ENCODE measurements at regions not wholly inside any gene's neighbourhood (a gene's known extent, or its start where the extent isn't known, plus 50 kb on each side); places are given as distances from the start of the nearest gene placed in this dataset.

DNA sequence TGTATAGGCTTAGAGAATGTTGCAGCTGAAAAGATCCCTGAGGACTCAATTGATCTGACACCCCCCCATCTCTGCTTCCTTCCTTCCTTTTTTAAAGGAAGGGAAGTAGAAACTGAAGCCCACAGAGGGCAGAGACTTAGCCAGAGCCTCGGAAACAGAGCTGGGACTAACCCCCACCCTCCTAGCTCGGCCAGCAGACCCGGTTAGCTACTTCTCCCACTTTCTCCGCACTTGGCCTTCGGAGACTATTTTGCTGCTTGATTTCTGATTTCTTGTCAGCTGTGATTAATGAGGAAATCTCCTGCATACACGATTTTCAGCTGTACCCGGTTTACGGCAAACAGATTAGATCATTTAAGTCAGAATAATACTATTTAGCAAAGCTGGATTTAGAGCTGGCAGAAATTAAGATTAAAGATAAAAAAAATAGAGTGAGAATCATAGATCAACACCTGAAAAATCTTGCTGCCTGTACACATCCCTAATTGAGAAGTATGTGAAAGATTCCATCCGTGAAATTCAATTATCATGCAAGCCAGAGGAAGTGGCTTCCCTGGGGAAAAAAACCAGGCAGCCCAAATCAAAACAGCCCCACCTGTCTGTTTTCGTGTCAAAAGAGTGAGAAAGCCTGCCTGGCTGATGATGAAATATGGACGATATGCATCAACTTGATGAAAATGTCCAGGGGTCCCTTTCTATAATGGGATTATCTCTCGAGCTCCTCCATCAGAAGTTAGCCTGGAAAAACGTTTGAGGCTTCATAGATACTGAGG, 159.5 kb upstream of the SHB start:
- TF ChIP-seq, protein P1, sequence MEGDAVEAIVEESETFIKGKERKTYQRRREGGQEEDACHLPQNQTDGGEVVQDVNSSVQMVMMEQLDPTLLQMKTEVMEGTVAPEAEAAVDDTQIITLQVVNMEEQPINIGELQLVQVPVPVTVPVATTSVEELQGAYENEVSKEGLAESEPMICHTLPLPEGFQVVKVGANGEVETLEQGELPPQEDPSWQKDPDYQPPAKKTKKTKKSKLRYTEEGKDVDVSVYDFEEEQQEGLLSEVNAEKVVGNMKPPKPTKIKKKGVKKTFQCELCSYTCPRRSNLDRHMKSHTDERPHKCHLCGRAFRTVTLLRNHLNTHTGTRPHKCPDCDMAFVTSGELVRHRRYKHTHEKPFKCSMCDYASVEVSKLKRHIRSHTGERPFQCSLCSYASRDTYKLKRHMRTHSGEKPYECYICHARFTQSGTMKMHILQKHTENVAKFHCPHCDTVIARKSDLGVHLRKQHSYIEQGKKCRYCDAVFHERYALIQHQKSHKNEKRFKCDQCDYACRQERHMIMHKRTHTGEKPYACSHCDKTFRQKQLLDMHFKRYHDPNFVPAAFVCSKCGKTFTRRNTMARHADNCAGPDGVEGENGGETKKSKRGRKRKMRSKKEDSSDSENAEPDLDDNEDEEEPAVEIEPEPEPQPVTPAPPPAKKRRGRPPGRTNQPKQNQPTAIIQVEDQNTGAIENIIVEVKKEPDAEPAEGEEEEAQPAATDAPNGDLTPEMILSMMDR (IDR thresholded peaks at IDR 0.05), result no peak
- no peak for TF ChIP-seq POLR2A (IDR thresholded peaks at IDR 0.05)

Measured in body of pancreas (tissue), 4 donors.